ENCODE measurements at regions not wholly inside any gene's neighbourhood (a gene's known extent, or its start where the extent isn't known, plus 50 kb on each side); places are given as distances from the start of the nearest gene placed in this dataset.
A peak's percentile ranks its signal among the peaks of the same experiment; 100 is the strongest.

DNA sequence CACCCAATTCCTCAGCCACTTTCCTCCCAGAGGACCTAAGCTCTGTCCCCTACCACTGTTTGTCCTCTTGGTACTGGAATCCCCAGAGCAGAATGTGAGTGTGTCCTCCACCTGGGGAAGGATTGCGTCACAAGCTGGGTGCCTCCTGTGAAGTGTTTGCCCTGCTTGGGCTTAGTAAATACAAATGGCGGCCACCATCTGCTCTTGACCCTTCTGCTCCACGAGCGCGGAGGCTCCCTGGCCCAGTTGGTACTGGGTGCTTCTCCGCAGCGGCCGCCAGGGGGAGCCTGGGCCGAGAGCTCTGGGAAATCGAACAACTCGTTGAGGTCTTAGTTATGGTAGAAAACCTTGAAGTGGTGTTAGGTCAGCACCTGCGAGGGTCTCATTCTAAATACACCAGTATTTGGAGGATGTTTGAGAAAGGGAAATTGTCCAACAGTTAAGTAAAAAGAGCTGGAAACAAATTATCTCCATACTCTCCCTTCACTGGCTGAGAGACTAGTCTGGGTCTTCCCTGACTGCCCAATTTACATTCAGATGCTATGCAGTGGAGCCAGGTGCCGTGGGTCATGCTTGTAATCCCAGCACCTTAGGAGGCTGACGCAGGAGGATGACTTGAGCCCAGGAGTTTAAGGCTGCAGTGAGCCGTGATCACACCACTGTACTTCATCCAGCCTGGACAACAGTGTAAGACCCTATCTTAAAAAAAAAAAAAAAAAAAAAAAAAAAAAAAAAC lies 74.6 kb upstream of the TEAD1 start:
- Mint-ChIP-seq H3K9me3 (no peaks in the 10 kb centered on the region), H3K27ac (no peak overlapping the region), H3K36me3 (no peaks in the 10 kb centered on the region), H3K4me1 (peaks cover 13 to 17% (median 16%) of the 10 kb centered on the region in 3 donors), H3K27me3 (peaks cover 22 to 31% of the 10 kb centered on the region in 2 donors), H3K4me3 (no peak overlapping the region)
- Histone ChIP-seq H3K4me1 (ENCODE audit: control insufficient read depth in 1 of 2, extremely low read depth in 1 of 2, insufficient read depth in 2 of 2, low read length in 2 of 2) (peaks cover 8 to 9% of the 10 kb centered on the region in 2 experiments), H3K36me3 (ENCODE audit: control insufficient read depth in 2 of 2, extremely low read depth in 1 of 2, insufficient read depth in 1 of 2, low read length in 1 of 2) (no peaks in the 10 kb centered on the region), H3K4me3 (ENCODE audit: control insufficient read depth in 1 of 2, extremely low read depth in 1 of 2, low read length in 1 of 2) (no peak overlapping the region), H3K27me3 (replicated peaks in 1 of 2; ENCODE audit: control insufficient read depth in 2 of 2, extremely low read depth in 1 of 2, insufficient read depth in 2 of 2, low read length in 1 of 2) (peaks cover 0 to 12% of the 10 kb centered on the region in 2 experiments), H3K9me3 (no peaks in the 10 kb centered on the region), H3K27ac (ENCODE audit: low read length) (no peak overlapping the region)
- POLR2A ChIA-PET, result interaction anchor here in 1 of 2 donors (0.7 kb wide), 1 partner anchor 8 kb away, joined by 10 read pairs; no protein-coding TSS in a partner anchor
- DNase-seq (peak in 19 of 35 experiments; percentile 3 to 43 (median 12)), ATAC-seq (replicated peaks in 1 of 4) (no peak)
- CTCF ChIA-PET, result interaction anchor here (1.0 to 1.6 kb wide), 5 partner anchors 9 to 268 kb away, joined by 3 to 5 read pairs (median 3); no protein-coding TSS in a partner anchor
- WGBS (ENCODE audit: insufficient coverage), result 77% methylated on average over 5 of the region's 15 CpGs

GRCh38 chr11:12600829-12601228 lies 73.4 kb upstream of the TEAD1 start:
- peaks cover 0 to 12% of the 10 kb centered on the region in 2 experiments for H3K27me3 ChIP-seq (replicated peaks in 1 of 2; ENCODE audit: control insufficient read depth in 2 of 2, extremely low read depth in 1 of 2, insufficient read depth in 2 of 2, low read length in 1 of 2)
- no peak for DNase-seq
- no peak overlapping the region for H3K4me3 Mint-ChIP-seq
- CTCF ChIA-PET, result no interaction called here
- no peaks in the 10 kb centered on the region for H3K36me3 ChIP-seq (ENCODE audit: control insufficient read depth in 2 of 2, extremely low read depth in 1 of 2, insufficient read depth in 1 of 2, low read length in 1 of 2)
- POLR2A ChIA-PET, result no interaction called here
- H3K4me1 ChIP-seq (ENCODE audit: control insufficient read depth in 1 of 2, extremely low read depth in 1 of 2, insufficient read depth in 2 of 2, low read length in 2 of 2), result peaks cover 8 to 9% of the 10 kb centered on the region in 2 experiments
- ATAC-seq (replicated peaks in 1 of 4), result no peak
- H3K27ac ChIP-seq (ENCODE audit: low read length), result no peak overlapping the region
- no peaks in the 10 kb centered on the region for H3K36me3 Mint-ChIP-seq
- H3K27me3 Mint-ChIP-seq, result peaks cover 26 to 37% of the 10 kb centered on the region in 2 donors
- no peak overlapping the region for H3K27ac Mint-ChIP-seq
- H3K9me3 ChIP-seq, result no peaks in the 10 kb centered on the region
- no peaks in the 10 kb centered on the region for H3K9me3 Mint-ChIP-seq
- 60% methylated on average over 3 of the region's 6 CpGs for WGBS (ENCODE audit: insufficient coverage)
- H3K4me1 Mint-ChIP-seq, result peaks cover 13 to 17% (median 16%) of the 10 kb centered on the region in 3 donors
- no peak overlapping the region for H3K4me3 ChIP-seq (ENCODE audit: control insufficient read depth in 1 of 2, extremely low read depth in 1 of 2, low read length in 1 of 2)

DNA sequence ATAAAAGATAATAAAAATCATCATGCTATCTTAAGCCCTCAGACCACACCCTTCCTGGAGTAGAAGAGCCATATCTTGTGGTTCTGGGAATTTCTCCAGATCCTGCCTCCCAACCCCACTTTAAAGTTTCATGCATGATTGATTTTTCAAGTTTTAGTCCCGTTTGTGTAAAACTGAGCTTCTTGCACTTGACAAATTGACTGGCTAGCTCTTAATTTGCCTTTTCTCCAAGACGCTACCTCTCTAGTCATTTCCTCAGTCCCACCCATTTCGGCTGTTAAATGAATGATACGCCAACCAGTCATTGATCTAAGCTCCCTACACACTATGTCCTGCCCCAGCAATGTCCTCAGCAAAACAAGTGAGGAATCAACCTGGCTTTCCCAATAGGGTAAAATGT lies 71.8 kb upstream of the TEAD1 start:
- ChIA-PET CTCF (no interaction called here), POLR2A (no interaction called here)
- Histone ChIP-seq H3K27me3 (replicated peaks in 1 of 2; ENCODE audit: control insufficient read depth in 2 of 2, extremely low read depth in 1 of 2, insufficient read depth in 2 of 2, low read length in 1 of 2) (peaks cover 0 to 12% of the 10 kb centered on the region in 2 experiments), H3K9me3 (no peaks in the 10 kb centered on the region), H3K36me3 (ENCODE audit: control insufficient read depth in 2 of 2, extremely low read depth in 1 of 2, insufficient read depth in 1 of 2, low read length in 1 of 2) (no peaks in the 10 kb centered on the region), H3K4me1 (ENCODE audit: control insufficient read depth in 1 of 2, extremely low read depth in 1 of 2, insufficient read depth in 2 of 2, low read length in 2 of 2) (peaks cover 8 to 9% of the 10 kb centered on the region in 2 experiments), H3K27ac (ENCODE audit: low read length) (no peak overlapping the region), H3K4me3 (ENCODE audit: control insufficient read depth in 1 of 2, extremely low read depth in 1 of 2, low read length in 1 of 2) (no peak overlapping the region)
- ATAC-seq (replicated peaks in 1 of 4), result no peak
- no peaks in the 10 kb centered on the region for H3K36me3 Mint-ChIP-seq
- DNase-seq, result no peak
- peaks cover 25 to 32% of the 10 kb centered on the region in 2 donors for H3K27me3 Mint-ChIP-seq
- H3K27ac Mint-ChIP-seq, result no peak overlapping the region
- no peak overlapping the region for H3K4me3 Mint-ChIP-seq
- no peaks in the 10 kb centered on the region for H3K9me3 Mint-ChIP-seq
- H3K4me1 Mint-ChIP-seq, result peaks cover 13 to 17% (median 16%) of the 10 kb centered on the region in 3 donors
- WGBS (ENCODE audit: insufficient coverage), result 59% methylated on average over 2 of the region's 4 CpGs

DNA sequence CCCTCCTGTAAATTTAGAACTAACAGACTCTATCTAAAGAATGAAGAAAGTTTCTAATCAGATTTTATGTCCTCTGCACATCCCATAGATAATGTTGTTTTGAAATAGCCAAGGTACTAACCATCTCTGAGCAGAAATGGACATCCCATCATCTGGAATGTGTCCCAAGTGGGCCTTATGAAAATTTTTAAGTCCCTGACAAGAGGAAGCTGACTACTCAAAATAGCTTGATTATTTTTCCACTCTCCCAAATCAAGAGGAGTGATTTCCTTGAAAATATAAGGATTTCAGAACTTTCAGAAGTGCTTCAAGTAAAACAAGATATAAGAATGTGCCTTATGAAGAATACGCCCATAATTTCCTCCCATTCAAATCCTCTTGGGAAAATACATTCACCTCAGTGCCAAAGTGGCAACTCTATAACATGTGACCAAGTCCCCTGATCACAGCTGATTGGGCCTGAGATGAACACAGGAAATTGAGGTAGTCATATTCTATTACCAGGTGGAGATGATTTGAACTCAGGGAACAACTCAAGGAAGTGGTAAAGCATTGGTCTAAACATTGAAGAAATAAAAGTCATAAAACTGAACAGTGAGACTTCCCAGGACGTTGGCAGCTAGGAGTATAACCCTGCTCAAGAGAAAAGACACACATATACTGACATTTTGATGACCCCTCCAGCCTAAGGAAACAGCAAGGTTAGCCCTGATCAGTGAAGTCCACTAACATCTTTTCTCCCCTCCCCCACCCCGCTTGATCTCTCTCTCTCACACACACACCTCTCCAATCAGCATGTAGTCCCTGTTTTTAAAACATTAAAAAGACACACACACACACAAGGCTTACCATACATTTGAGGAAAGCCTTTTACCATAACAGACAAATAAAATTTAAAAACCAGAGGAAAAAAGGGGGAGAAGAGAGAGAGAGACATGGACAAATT lies 70.8 kb upstream of the TEAD1 start:
- CTCF ChIA-PET, result no interaction called here
- DNase-seq (no peak), ATAC-seq (replicated peaks in 1 of 4) (no peak)
- no peak overlapping the region for H3K4me3 ChIP-seq (ENCODE audit: control insufficient read depth in 1 of 2, extremely low read depth in 1 of 2, low read length in 1 of 2)
- H3K4me1 ChIP-seq (ENCODE audit: control insufficient read depth in 1 of 2, extremely low read depth in 1 of 2, insufficient read depth in 2 of 2, low read length in 2 of 2), result peaks cover 5 to 8% of the 10 kb centered on the region in 2 experiments
- H3K4me3 Mint-ChIP-seq, result no peak overlapping the region
- H3K27ac ChIP-seq (ENCODE audit: low read length), result no peak overlapping the region
- peaks cover 25 to 32% of the 10 kb centered on the region in 2 donors for H3K27me3 Mint-ChIP-seq
- POLR2A ChIA-PET, result no interaction called here
- H3K36me3 Mint-ChIP-seq, result no peaks in the 10 kb centered on the region
- no peak overlapping the region for H3K27ac Mint-ChIP-seq
- no peaks in the 10 kb centered on the region for H3K9me3 ChIP-seq
- H3K27me3 ChIP-seq (replicated peaks in 1 of 2; ENCODE audit: control insufficient read depth in 2 of 2, extremely low read depth in 1 of 2, insufficient read depth in 2 of 2, low read length in 1 of 2), result peaks cover 0 to 12% of the 10 kb centered on the region in 2 experiments
- WGBS (ENCODE audit: insufficient coverage), result 17% methylated on average over 1 of the region's 3 CpGs
- peaks cover 0 to 5% (median 0%) of the 10 kb centered on the region in 3 donors for H3K9me3 Mint-ChIP-seq
- no peaks in the 10 kb centered on the region for H3K36me3 ChIP-seq (ENCODE audit: control insufficient read depth in 2 of 2, extremely low read depth in 1 of 2, insufficient read depth in 1 of 2, low read length in 1 of 2)
- H3K4me1 Mint-ChIP-seq, result peaks cover 7 to 11% (median 10%) of the 10 kb centered on the region in 3 donors

GRCh38 chr11:12604557-12605153 lies 69.6 kb upstream of the TEAD1 start:
- Mint-ChIP-seq H3K4me3 (no peak overlapping the region), H3K27ac (no peak overlapping the region), H3K4me1 (no peaks in the 10 kb centered on the region), H3K9me3 (peaks cover 0 to 5% (median 0%) of the 10 kb centered on the region in 3 donors), H3K27me3 (peaks cover 27 to 32% of the 10 kb centered on the region in 2 donors), H3K36me3 (no peaks in the 10 kb centered on the region)
- no peaks in the 10 kb centered on the region for H3K9me3 ChIP-seq
- no CpG with 5 or more reads among the region's 1 CpG for WGBS (ENCODE audit: insufficient coverage)
- H3K36me3 ChIP-seq (ENCODE audit: control insufficient read depth in 2 of 2, extremely low read depth in 1 of 2, insufficient read depth in 1 of 2, low read length in 1 of 2), result no peaks in the 10 kb centered on the region
- no peak overlapping the region for H3K4me3 ChIP-seq (ENCODE audit: control insufficient read depth in 1 of 2, extremely low read depth in 1 of 2, low read length in 1 of 2)
- ChIA-PET CTCF (no interaction called here), POLR2A (no interaction called here)
- H3K4me1 ChIP-seq (ENCODE audit: control insufficient read depth in 1 of 2, extremely low read depth in 1 of 2, insufficient read depth in 2 of 2, low read length in 2 of 2), result no peaks in the 10 kb centered on the region
- H3K27me3 ChIP-seq (replicated peaks in 1 of 2; ENCODE audit: control insufficient read depth in 2 of 2, extremely low read depth in 1 of 2, insufficient read depth in 2 of 2, low read length in 1 of 2), result peaks cover 0 to 8% of the 10 kb centered on the region in 2 experiments
- ATAC-seq (replicated peaks in 1 of 4), result no peak
- no peak for DNase-seq
- H3K27ac ChIP-seq (ENCODE audit: low read length), result no peak overlapping the region

DNA sequence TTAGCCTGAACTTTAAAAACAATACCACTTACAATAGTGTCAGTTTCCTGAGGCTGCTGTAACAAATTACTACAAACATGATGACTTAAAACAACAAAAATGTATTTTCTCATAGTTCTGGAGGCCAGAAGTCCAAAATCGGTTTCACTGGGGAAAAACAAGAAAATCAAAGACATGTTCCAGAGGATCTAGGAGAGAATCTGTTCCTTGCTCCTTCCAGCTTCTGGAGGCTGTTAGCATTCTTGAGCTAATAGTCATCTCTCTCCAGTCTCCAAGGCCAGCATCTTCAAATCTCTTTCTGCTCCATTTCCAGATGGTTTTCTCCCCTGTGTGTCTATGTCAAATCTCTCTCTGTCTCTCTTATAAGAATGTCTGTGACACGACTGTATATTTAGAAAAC lies 67.6 kb upstream of the TEAD1 start:
- DNase-seq (no peak), ATAC-seq (replicated peaks in 1 of 4) (no peak)
- H3K27me3 Mint-ChIP-seq, result peaks cover 26 to 28% of the 10 kb centered on the region in 2 donors
- H3K36me3 Mint-ChIP-seq, result no peaks in the 10 kb centered on the region
- no peak overlapping the region for H3K27ac Mint-ChIP-seq
- CTCF ChIA-PET, result no interaction called here
- Histone ChIP-seq H3K27ac (ENCODE audit: low read length) (no peak overlapping the region), H3K4me1 (ENCODE audit: control insufficient read depth in 1 of 2, extremely low read depth in 1 of 2, insufficient read depth in 2 of 2, low read length in 2 of 2) (no peaks in the 10 kb centered on the region), H3K36me3 (ENCODE audit: control insufficient read depth in 2 of 2, extremely low read depth in 1 of 2, insufficient read depth in 1 of 2, low read length in 1 of 2) (no peaks in the 10 kb centered on the region), H3K27me3 (replicated peaks in 1 of 2; ENCODE audit: control insufficient read depth in 2 of 2, extremely low read depth in 1 of 2, insufficient read depth in 2 of 2, low read length in 1 of 2) (peaks cover 0 to 12% of the 10 kb centered on the region in 2 experiments), H3K4me3 (ENCODE audit: control insufficient read depth in 1 of 2, extremely low read depth in 1 of 2, low read length in 1 of 2) (no peak overlapping the region), H3K9me3 (no peaks in the 10 kb centered on the region)
- POLR2A ChIA-PET, result no interaction called here
- peaks cover 8 to 15% (median 11%) of the 10 kb centered on the region in 3 donors for H3K9me3 Mint-ChIP-seq
- 0% methylated on average over 1 of the region's 2 CpGs for WGBS (ENCODE audit: insufficient coverage)
- no peak overlapping the region for H3K4me3 Mint-ChIP-seq
- no peaks in the 10 kb centered on the region for H3K4me1 Mint-ChIP-seq
